ENCODE measurements at regions not wholly inside any gene's neighbourhood (a gene's known extent, or its start where the extent isn't known, plus 50 kb on each side); places are given as distances from the start of the nearest gene placed in this dataset.
"Not testable (repeated sequence)": the region's sequence is repeated elsewhere in the genome, so short reads cannot be mapped to it uniquely, and the experiment has no call there.

DNA sequence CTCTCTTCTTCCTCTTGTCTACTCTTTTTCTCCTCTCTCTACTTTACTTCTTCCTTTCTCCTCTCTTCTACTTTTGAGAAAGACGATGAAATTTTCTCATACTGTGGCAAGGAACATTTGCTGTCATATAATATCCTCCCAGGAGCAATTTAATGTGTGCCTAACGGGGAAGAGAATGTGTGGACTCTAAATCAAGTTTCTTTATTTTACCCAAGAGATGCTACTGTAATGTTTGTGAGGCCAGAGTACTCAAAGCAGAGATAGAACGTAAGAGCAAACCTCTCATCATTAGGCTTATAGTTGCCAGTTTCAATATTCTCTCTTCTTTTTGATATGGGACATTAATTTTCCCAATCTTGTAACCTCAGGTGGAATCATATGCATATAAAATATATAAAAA, 801.4 kb downstream of the BCKDHB start:
- H3K27me3 ChIP-seq (ENCODE audit: control insufficient read depth, insufficient read depth, low read length, poor library complexity, severe bottlenecking) = no peaks in the 10 kb centered on the region
- H3K4me1 ChIP-seq (ENCODE audit: control insufficient read depth, insufficient read depth, low read length) = no peaks in the 10 kb centered on the region
- H3K36me3 ChIP-seq (ENCODE audit: control insufficient read depth, insufficient read depth, low read length) = no peaks in the 10 kb centered on the region
- no peak overlapping the region for H3K4me3 ChIP-seq (ENCODE audit: insufficient read depth, low read depth, low read length)
- no peak overlapping the region for H3K27ac ChIP-seq (ENCODE audit: insufficient read depth, low read depth, low read length, poor library complexity, severe bottlenecking)
- H3K9me3 ChIP-seq (ENCODE audit: control insufficient read depth, low read length) = no peaks in the 10 kb centered on the region
- 87 to 100% methylated on average over 2 to 3 of the region's 3 CpGs for WGBS, 2 experiments

GRCh38 chr6:80903711-80904110, 797.2 kb downstream of the BCKDHB start:
- Histone ChIP-seq H3K36me3 (ENCODE audit: control insufficient read depth, insufficient read depth, low read length) (no peaks in the 10 kb centered on the region), H3K4me3 (ENCODE audit: insufficient read depth, low read depth, low read length) (no peak overlapping the region), H3K4me1 (ENCODE audit: control insufficient read depth, insufficient read depth, low read length) (no peaks in the 10 kb centered on the region), H3K27me3 (ENCODE audit: control insufficient read depth, insufficient read depth, low read length, poor library complexity, severe bottlenecking) (no peaks in the 10 kb centered on the region), H3K9me3 (ENCODE audit: control insufficient read depth, low read length) (peaks cover 2% of the 10 kb centered on the region), H3K27ac (ENCODE audit: insufficient read depth, low read depth, low read length, poor library complexity, severe bottlenecking) (no peak overlapping the region)

DNA sequence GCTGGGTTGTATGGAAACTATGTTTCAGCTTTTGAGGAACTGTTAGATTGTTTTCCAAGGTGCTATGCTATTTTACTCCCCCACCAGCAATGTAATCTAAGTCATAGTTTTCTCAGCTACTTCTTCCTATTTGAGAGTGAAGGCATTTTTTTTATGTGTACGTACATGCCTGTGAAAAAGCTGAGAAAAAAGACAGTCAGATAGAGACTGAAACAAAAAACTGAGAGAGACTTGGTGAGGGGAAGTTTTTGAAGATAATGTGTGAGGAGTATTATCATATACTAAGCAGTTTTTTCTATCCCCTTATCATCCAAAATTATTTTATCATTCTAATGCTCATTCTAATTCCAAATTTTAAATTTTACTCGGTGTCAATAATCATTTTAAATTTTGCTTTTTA, 780.0 kb downstream of the BCKDHB start:
- H3K4me3 ChIP-seq (ENCODE audit: insufficient read depth, low read depth, low read length) = no peak overlapping the region
- H3K27ac ChIP-seq (ENCODE audit: insufficient read depth, low read depth, low read length, poor library complexity, severe bottlenecking) = no peak overlapping the region
- H3K4me1 ChIP-seq (ENCODE audit: control insufficient read depth, insufficient read depth, low read length) = no peaks in the 10 kb centered on the region
- no peaks in the 10 kb centered on the region for H3K27me3 ChIP-seq (ENCODE audit: control insufficient read depth, insufficient read depth, low read length, poor library complexity, severe bottlenecking)
- no peaks in the 10 kb centered on the region for H3K9me3 ChIP-seq (ENCODE audit: control insufficient read depth, low read length)
- no peaks in the 10 kb centered on the region for H3K36me3 ChIP-seq (ENCODE audit: control insufficient read depth, insufficient read depth, low read length)
- 94 to 100% methylated on average over 1 of the region's 2 CpGs for WGBS, 2 experiments

GRCh38 chr6:80872951-80873308, 766.5 kb downstream of the BCKDHB start:
- H3K4me1 ChIP-seq (ENCODE audit: control insufficient read depth, insufficient read depth, low read length) = no peaks in the 10 kb centered on the region
- 100% methylated on average over 1 of the region's 1 CpG; no CpG with 5 or more reads in 1 of the 2 experiments for WGBS, 2 experiments
- no peak overlapping the region for H3K4me3 ChIP-seq (ENCODE audit: insufficient read depth, low read depth, low read length)
- H3K27ac ChIP-seq (ENCODE audit: insufficient read depth, low read depth, low read length, poor library complexity, severe bottlenecking) = no peak overlapping the region
- no peaks in the 10 kb centered on the region for H3K27me3 ChIP-seq (ENCODE audit: control insufficient read depth, insufficient read depth, low read length, poor library complexity, severe bottlenecking)
- no peaks in the 10 kb centered on the region for H3K9me3 ChIP-seq (ENCODE audit: control insufficient read depth, low read length)
- no peaks in the 10 kb centered on the region for H3K36me3 ChIP-seq (ENCODE audit: control insufficient read depth, insufficient read depth, low read length)

DNA sequence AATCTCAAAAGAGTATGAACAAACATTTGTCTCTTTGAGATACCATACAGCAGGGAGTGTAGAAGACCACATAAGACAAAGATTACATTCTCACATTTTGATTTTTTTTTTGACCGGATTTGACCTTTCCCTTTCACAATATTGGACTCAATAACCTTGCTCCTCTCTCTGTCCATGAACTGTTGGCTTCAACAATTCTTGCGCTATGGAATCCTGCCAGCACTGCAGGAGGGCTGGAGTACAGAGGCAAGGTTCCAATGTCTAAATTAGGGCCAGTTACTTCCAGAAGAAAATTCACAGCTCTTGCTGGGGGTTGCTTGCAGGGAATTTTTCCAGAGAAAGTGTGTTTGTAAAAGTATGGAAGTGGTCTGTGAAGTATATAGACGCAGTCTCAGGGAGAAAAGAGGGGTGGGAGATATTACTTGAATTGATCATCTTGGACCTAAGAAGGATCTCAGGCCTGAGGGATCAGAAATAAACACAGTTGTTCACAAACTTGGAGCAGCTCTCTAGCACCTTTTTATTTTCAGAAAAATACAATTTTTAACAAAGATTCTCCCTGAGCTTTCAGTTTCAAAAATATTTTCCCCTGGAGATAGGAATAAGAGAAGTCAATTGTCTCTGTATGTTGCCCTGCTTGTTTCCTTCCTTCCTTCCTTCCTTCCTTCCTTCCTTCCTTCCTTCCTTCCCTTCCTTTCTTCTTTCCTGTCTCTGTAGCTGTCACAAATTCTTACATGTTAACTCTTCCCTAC, 765.9 kb downstream of the BCKDHB start:
- WGBS, 2 experiments = 93 to 96% methylated on average over 3 of the region's 3 CpGs
- Histone ChIP-seq H3K9me3 (ENCODE audit: control insufficient read depth, low read length) (no peaks in the 10 kb centered on the region), H3K36me3 (ENCODE audit: control insufficient read depth, insufficient read depth, low read length) (no peaks in the 10 kb centered on the region), H3K4me1 (ENCODE audit: control insufficient read depth, insufficient read depth, low read length) (no peaks in the 10 kb centered on the region), H3K27ac (ENCODE audit: insufficient read depth, low read depth, low read length, poor library complexity, severe bottlenecking) (no peak overlapping the region), H3K27me3 (ENCODE audit: control insufficient read depth, insufficient read depth, low read length, poor library complexity, severe bottlenecking) (no peaks in the 10 kb centered on the region), H3K4me3 (ENCODE audit: insufficient read depth, low read depth, low read length) (no peak overlapping the region)

GRCh38 chr6:80862756-80863155, 756.3 kb downstream of the BCKDHB start:
- Histone ChIP-seq H3K4me1 (ENCODE audit: control insufficient read depth, insufficient read depth, low read length) (no peaks in the 10 kb centered on the region), H3K27ac (ENCODE audit: insufficient read depth, low read depth, low read length, poor library complexity, severe bottlenecking) (no peak overlapping the region), H3K9me3 (ENCODE audit: control insufficient read depth, low read length) (no peaks in the 10 kb centered on the region), H3K4me3 (ENCODE audit: insufficient read depth, low read depth, low read length) (no peak overlapping the region), H3K27me3 (ENCODE audit: control insufficient read depth, insufficient read depth, low read length, poor library complexity, severe bottlenecking) (no peaks in the 10 kb centered on the region), H3K36me3 (ENCODE audit: control insufficient read depth, insufficient read depth, low read length) (no peaks in the 10 kb centered on the region)
- WGBS, 2 experiments = 76 to 92% methylated on average over 2 to 4 of the region's 4 CpGs

DNA sequence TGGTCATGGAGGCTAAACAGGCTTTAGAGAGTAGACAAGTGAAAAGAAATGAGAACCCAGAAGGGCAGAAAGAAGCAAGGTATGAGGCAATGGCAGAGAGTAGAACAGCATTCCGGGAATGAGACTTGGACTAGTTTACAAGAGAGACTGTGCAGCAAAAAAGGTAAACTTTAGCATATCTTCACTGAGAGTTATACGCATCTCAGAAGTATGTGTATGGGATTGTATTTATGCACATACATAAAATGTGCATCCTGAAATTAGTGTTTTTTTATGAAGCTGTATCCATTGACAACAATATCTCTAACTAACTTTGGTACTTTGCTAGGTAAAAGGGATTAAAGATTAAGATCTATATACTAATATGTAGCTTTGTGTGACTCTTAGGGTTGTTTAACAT, 753.6 kb downstream of the BCKDHB start:
- no peaks in the 10 kb centered on the region for H3K4me1 ChIP-seq (ENCODE audit: control insufficient read depth, insufficient read depth, low read length)
- no peak overlapping the region for H3K4me3 ChIP-seq (ENCODE audit: insufficient read depth, low read depth, low read length)
- no peak overlapping the region for H3K27ac ChIP-seq (ENCODE audit: insufficient read depth, low read depth, low read length, poor library complexity, severe bottlenecking)
- H3K36me3 ChIP-seq (ENCODE audit: control insufficient read depth, insufficient read depth, low read length) = no peaks in the 10 kb centered on the region
- no peaks in the 10 kb centered on the region for H3K27me3 ChIP-seq (ENCODE audit: control insufficient read depth, insufficient read depth, low read length, poor library complexity, severe bottlenecking)
- 96 to 98% methylated on average over 2 of the region's 2 CpGs for WGBS, 2 experiments
- H3K9me3 ChIP-seq (ENCODE audit: control insufficient read depth, low read length) = no peaks in the 10 kb centered on the region

- not testable (repeated sequence) for H3K36me3 ChIP-seq (ENCODE audit: control insufficient read depth, insufficient read depth, low read length); H3K27me3 ChIP-seq (ENCODE audit: control insufficient read depth, insufficient read depth, low read length, poor library complexity, severe bottlenecking); H3K27ac ChIP-seq (ENCODE audit: insufficient read depth, low read depth, low read length, poor library complexity, severe bottlenecking); H3K4me1 ChIP-seq (ENCODE audit: control insufficient read depth, insufficient read depth, low read length); H3K9me3 ChIP-seq (ENCODE audit: control insufficient read depth, low read length); H3K4me3 ChIP-seq (ENCODE audit: insufficient read depth, low read depth, low read length)
- 95 to 98% methylated on average over 11 to 12 of the region's 12 CpGs for WGBS, 2 experiments
These were observed 741.5 kb downstream of the BCKDHB start for GRCh38 chr6:80847973-80848372.

DNA sequence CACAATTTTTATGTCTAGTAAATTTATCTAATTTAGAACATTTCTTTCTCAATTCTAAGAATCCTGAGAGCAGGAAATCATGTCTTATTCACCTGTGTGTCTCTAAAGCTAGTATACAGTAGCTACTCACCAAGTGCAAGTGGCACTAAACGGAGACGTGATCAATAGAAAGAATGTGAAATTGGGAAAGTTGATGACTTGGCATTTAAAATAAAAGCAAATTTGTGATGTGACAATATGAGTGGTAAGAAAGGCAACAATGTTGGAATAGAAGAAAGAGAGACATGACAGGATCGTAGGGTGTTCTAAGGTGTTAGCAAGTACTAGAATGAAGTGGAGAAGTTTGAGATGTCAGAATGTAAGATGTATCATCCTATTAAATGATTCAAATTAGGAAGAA, 725.9 kb downstream of the BCKDHB start:
- H3K27me3 ChIP-seq (ENCODE audit: control insufficient read depth, insufficient read depth, low read length, poor library complexity, severe bottlenecking) = no peaks in the 10 kb centered on the region
- H3K27ac ChIP-seq (ENCODE audit: insufficient read depth, low read depth, low read length, poor library complexity, severe bottlenecking) = no peak overlapping the region
- 96 to 97% methylated on average over 3 of the region's 3 CpGs for WGBS, 2 experiments
- H3K4me3 ChIP-seq (ENCODE audit: insufficient read depth, low read depth, low read length) = no peak overlapping the region
- H3K9me3 ChIP-seq (ENCODE audit: control insufficient read depth, low read length) = no peaks in the 10 kb centered on the region
- H3K36me3 ChIP-seq (ENCODE audit: control insufficient read depth, insufficient read depth, low read length) = no peaks in the 10 kb centered on the region
- no peaks in the 10 kb centered on the region for H3K4me1 ChIP-seq (ENCODE audit: control insufficient read depth, insufficient read depth, low read length)

GRCh38 chr6:80793411-80793810, 686.9 kb downstream of the BCKDHB start:
- Histone ChIP-seq H3K9me3 (ENCODE audit: control insufficient read depth, low read length) (no peaks in the 10 kb centered on the region), H3K4me1 (ENCODE audit: control insufficient read depth, insufficient read depth, low read length) (no peaks in the 10 kb centered on the region), H3K36me3 (ENCODE audit: control insufficient read depth, insufficient read depth, low read length) (no peaks in the 10 kb centered on the region), H3K27ac (ENCODE audit: insufficient read depth, low read depth, low read length, poor library complexity, severe bottlenecking) (no peak overlapping the region), H3K27me3 (ENCODE audit: control insufficient read depth, insufficient read depth, low read length, poor library complexity, severe bottlenecking) (no peaks in the 10 kb centered on the region), H3K4me3 (ENCODE audit: insufficient read depth, low read depth, low read length) (no peak overlapping the region)
- 97 to 98% methylated on average over 1 to 2 of the region's 2 CpGs for WGBS, 2 experiments

DNA sequence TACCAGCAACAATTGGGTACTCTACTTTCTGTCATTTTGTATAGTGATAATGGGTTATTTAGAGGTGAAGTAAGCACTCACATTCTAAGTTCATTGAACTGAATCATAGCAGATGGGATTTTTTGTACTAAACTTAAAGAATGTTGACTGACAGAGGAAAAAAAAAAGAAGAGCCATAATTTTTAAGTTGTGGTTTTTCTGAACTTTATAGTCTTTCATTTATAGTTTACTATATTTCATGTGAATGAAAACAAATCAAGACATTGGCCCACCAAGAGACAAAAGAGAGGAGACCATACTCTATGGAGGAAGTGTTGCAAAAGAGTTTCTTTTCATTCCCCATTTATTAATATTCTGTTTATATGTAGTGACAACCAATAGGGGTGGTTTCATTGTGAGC, 685.7 kb downstream of the BCKDHB start:
- H3K4me3 ChIP-seq (ENCODE audit: insufficient read depth, low read depth, low read length) = no peak overlapping the region
- H3K27me3 ChIP-seq (ENCODE audit: control insufficient read depth, insufficient read depth, low read length, poor library complexity, severe bottlenecking) = no peaks in the 10 kb centered on the region
- H3K27ac ChIP-seq (ENCODE audit: insufficient read depth, low read depth, low read length, poor library complexity, severe bottlenecking) = no peak overlapping the region
- no peaks in the 10 kb centered on the region for H3K4me1 ChIP-seq (ENCODE audit: control insufficient read depth, insufficient read depth, low read length)
- no peaks in the 10 kb centered on the region for H3K36me3 ChIP-seq (ENCODE audit: control insufficient read depth, insufficient read depth, low read length)
- H3K9me3 ChIP-seq (ENCODE audit: control insufficient read depth, low read length) = no peaks in the 10 kb centered on the region
